A549 (cell line): ENCODE measurements at regions not wholly inside any gene's neighbourhood (a gene's known extent, or its start where the extent isn't known, plus 50 kb on each side); places are given as distances from the start of the nearest gene placed in this dataset.

Experiments used
- CBX2 ChIP-seq: fragments of 200-600 bp; sonication (generic); IDR thresholded peaks from 2 replicates; pipeline ENCODE4 v1.6.1; 2016; ENCODE audit warnings: low read depth, mild to moderate bottlenecking, borderline replicate concordance
- CHD2 ChIP-seq: fragments of 150-350 bp; IDR thresholded peaks from 2 replicates; pipeline ENCODE4 v1.6.1; 2014; ENCODE audit warnings: low read length; ENCODE audit not compliant: partially characterized antibody
- CTCF ChIP-seq: fragments of >200 bp; sonication (Bioruptor Twin); formaldehyde crosslinking; IDR thresholded peaks from 3 replicates; pipeline ENCODE4 v1.5.1; 2016
- E2F6 ChIP-seq: IDR thresholded peaks from 2 replicates; pipeline ENCODE4 v1.6.1; 2012; ENCODE audit warnings: low read depth, borderline replicate concordance
- ELK1 ChIP-seq: fragments of 150-350 bp; IDR thresholded peaks from 2 replicates; pipeline ENCODE4 v1.6.1; 2014; ENCODE audit warnings: low read depth, mild to moderate bottlenecking, low read length
- EP300 ChIP-seq, 2 experiments: fragments of >200 bp; sonication (Bioruptor Twin); formaldehyde crosslinking; IDR thresholded peaks; 2 replicates in 1 of 2; 3 replicates in 1 of 2; pipeline ENCODE4 v1.6.1; 2016 to 2017
- HES2 ChIP-seq: fragments of >200 bp; sonication (Bioruptor Twin); formaldehyde crosslinking; IDR thresholded peaks from 2 replicates; pipeline ENCODE4 v1.6.1; 2016
- KDM5A ChIP-seq: fragments of 200-600 bp; sonication (generic); IDR thresholded peaks from 2 replicates; pipeline ENCODE4 v1.6.1; 2016; ENCODE audit warnings: antibody characterized with exemption, mild to moderate bottlenecking
- PBX3 ChIP-seq: IDR thresholded peaks from 2 replicates; pipeline ENCODE4 v1.6.1; 2012
- POLR2A ChIP-seq: IDR thresholded peaks from 2 replicates; pipeline ENCODE4 v1.6.1; 2012; ENCODE audit warnings: mild to moderate bottlenecking, low read length
- REST ChIP-seq: fragments of 200-600 bp; sonication (generic); IDR thresholded peaks from 2 replicates; pipeline ENCODE4 v1.6.1; 2016; ENCODE audit warnings: antibody characterized with exemption, mild to moderate bottlenecking, moderate library complexity
- RFX5 ChIP-seq: fragments of 450-650 bp; IDR thresholded peaks from 2 replicates; pipeline ENCODE4 v1.7.1; 2014; ENCODE audit warnings: antibody characterized with exemption, mild to moderate bottlenecking, moderate library complexity
- USF2 ChIP-seq: fragments of 450-650 bp; IDR thresholded peaks from 2 replicates; pipeline ENCODE4 v1.6.1; 2014; ENCODE audit warnings: antibody characterized with exemption
- ZFP36 ChIP-seq: fragments of 450-650 bp; IDR thresholded peaks from 2 replicates; pipeline ENCODE4 v1.6.1; 2014; ENCODE audit warnings: borderline replicate concordance; ENCODE audit not compliant: partially characterized antibody

GRCh38 chr22:47422736-47423135 is 660.3 kb downstream of the TBC1D22A start:
- no peak for TF ChIP-seq EP300 (IDR thresholded peaks at IDR 0.05)
- TF ChIP-seq KDM5A = no peak
- no peak for TF ChIP-seq REST
- no peak for TF ChIP-seq ZFP36
- no peak for TF ChIP-seq CTCF
- no peak for TF ChIP-seq USF2
- TF ChIP-seq E2F6 = no peak
- TF ChIP-seq CHD2 = no peak
- TF ChIP-seq POLR2A = no peak
- TF ChIP-seq PBX3 = no peak
- no peak for TF ChIP-seq ELK1
- no peak for TF ChIP-seq RFX5
- no peak for TF ChIP-seq HES2
- no peak for TF ChIP-seq CBX2
